Endodermal cell (in vitro differentiated cells): ENCODE measurements at regions not wholly inside any gene's neighbourhood (a gene's known extent, or its start where the extent isn't known, plus 50 kb on each side); places are given as distances from the start of the nearest gene placed in this dataset.

ENCODE experiments used
- DNase-seq: peaks from one replicate; pipeline ENCODE4 v3.0.0-alpha.2; 2017
- H3K27ac ChIP-seq: 2 replicates; pipeline ENCODE4 v1.5.1; 2013; ENCODE audit warnings: mild to moderate bottlenecking, low read depth, low read length, moderate library complexity
- H3K27me3 ChIP-seq: 2 replicates; pipeline ENCODE4 v1.6.1; 2013; ENCODE audit warnings: mild to moderate bottlenecking, low read length, moderate library complexity; ENCODE audit not compliant: insufficient read depth, control insufficient read depth, poor library complexity, severe bottlenecking
- H3K36me3 ChIP-seq: 2 replicates; pipeline ENCODE4 v1.7.0; 2013; ENCODE audit warnings: mild to moderate bottlenecking, low read length, moderate library complexity; ENCODE audit not compliant: control insufficient read depth, insufficient read depth
- H3K4me1 ChIP-seq: one replicate; pipeline ENCODE4 v1.7.0; 2013; ENCODE audit warnings: low read length; ENCODE audit not compliant: control insufficient read depth, insufficient read depth
- H3K4me3 ChIP-seq: 2 replicates; pipeline ENCODE4 v1.5.1; 2013; ENCODE audit warnings: mild to moderate bottlenecking, low read length, moderate library complexity
- H3K9ac ChIP-seq: 2 replicates; pipeline ENCODE4 v1.6.1; 2013; ENCODE audit warnings: mild to moderate bottlenecking, low read length, moderate library complexity; ENCODE audit not compliant: poor library complexity, severe bottlenecking; ENCODE audit errors: extremely low read depth
- H3K9me3 ChIP-seq: 2 replicates; pipeline ENCODE4 v1.6.1; 2013; ENCODE audit warnings: mild to moderate bottlenecking, low read length, moderate library complexity; ENCODE audit not compliant: control insufficient read depth
- H3K27ac Mint-ChIP-seq: 2 replicates; pipeline ENCODE4 v1.8.0; 2020; ENCODE audit warnings: mixed read lengths
- H3K27me3 Mint-ChIP-seq: 2 replicates; pipeline ENCODE4 v1.8.0; 2021; ENCODE audit warnings: mild to moderate bottlenecking, mixed read lengths; ENCODE audit not compliant: insufficient read depth
- H3K36me3 Mint-ChIP-seq: 2 replicates; pipeline ENCODE4 v1.8.0; 2020; ENCODE audit warnings: low read depth, mixed read lengths
- H3K4me1 Mint-ChIP-seq: 2 replicates; pipeline ENCODE4 v1.8.0; 2020; ENCODE audit warnings: mixed read lengths
- H3K4me3 Mint-ChIP-seq: 2 replicates; pipeline ENCODE4 v1.8.0; 2020; ENCODE audit warnings: mild to moderate bottlenecking, moderate library complexity, mixed read lengths
- H3K9me3 Mint-ChIP-seq: 2 replicates; pipeline ENCODE4 v1.8.0; 2020; ENCODE audit warnings: mild to moderate bottlenecking, mixed read lengths
- CTCF ChIP-seq: fragments of 200-600 bp; sonication (generic); conservative IDR thresholded peaks from 2 replicates; pipeline ENCODE4 v1.5.0; 2021; ENCODE audit warnings: antibody characterized with exemption, mild to moderate bottlenecking
- WGBS, 2 experiments: methylation state at CpG; one replicate each; pipeline versions ENCODE4 v1.1.5 to v1.1.7; 2013; ENCODE audit warnings: missing lambda C conversion rate in 2 of 2, mixed read lengths in 1 of 2; ENCODE audit not compliant: insufficient coverage in 1 of 2, insufficient read length in 1 of 2; 5-methylcytosine and 5-hydroxymethylcytosine counted together

GRCh38 chr12:71270057-71270456 is 112.3 kb upstream of the TSPAN8 start:
- H3K4me3 Mint-ChIP-seq: no peak overlapping the region
- no peaks in the 10 kb centered on the region for H3K4me1 ChIP-seq
- H3K9me3 ChIP-seq: no peaks in the 10 kb centered on the region
- no peak overlapping the region for H3K9ac ChIP-seq
- H3K36me3 ChIP-seq: no peaks in the 10 kb centered on the region
- H3K9me3 Mint-ChIP-seq: peaks cover 2% of the 10 kb centered on the region
- H3K27ac ChIP-seq: no peak overlapping the region
- H3K36me3 Mint-ChIP-seq: no peaks in the 10 kb centered on the region
- H3K27me3 ChIP-seq: no peaks in the 10 kb centered on the region
- no peak for TF ChIP-seq CTCF
- H3K4me1 Mint-ChIP-seq: peaks cover 6% of the 10 kb centered on the region
- no peak for DNase-seq
- H3K27me3 Mint-ChIP-seq: no peaks in the 10 kb centered on the region
- WGBS, 2 experiments: 87 to 90% methylated on average over 2 to 4 of the region's 5 CpGs
- no peak overlapping the region for H3K4me3 ChIP-seq
- no peak overlapping the region for H3K27ac Mint-ChIP-seq

GRCh38 chr12:71269281-71269598 is 111.4 kb upstream of the TSPAN8 start:
- Histone ChIP-seq H3K4me3 (no peak overlapping the region), H3K36me3 (no peaks in the 10 kb centered on the region), H3K9me3 (no peaks in the 10 kb centered on the region), H3K27me3 (no peaks in the 10 kb centered on the region), H3K4me1 (no peaks in the 10 kb centered on the region), H3K9ac (no peak overlapping the region), H3K27ac (no peak overlapping the region)
- H3K4me1 Mint-ChIP-seq: peaks cover 6% of the 10 kb centered on the region
- DNase-seq: no peak
- WGBS, 2 experiments: 45 to 100% methylated on average over 1 to 2 of the region's 2 CpGs
- no peaks in the 10 kb centered on the region for H3K27me3 Mint-ChIP-seq
- H3K9me3 Mint-ChIP-seq: peaks cover 3% of the 10 kb centered on the region
- no peak for TF ChIP-seq CTCF
- no peak overlapping the region for H3K4me3 Mint-ChIP-seq
- H3K36me3 Mint-ChIP-seq: no peaks in the 10 kb centered on the region
- no peak overlapping the region for H3K27ac Mint-ChIP-seq

- Mint-ChIP-seq H3K4me3 (no peak overlapping the region), H3K4me1 (peaks cover 6% of the 10 kb centered on the region), H3K27me3 (no peaks in the 10 kb centered on the region), H3K27ac (no peak overlapping the region), H3K36me3 (no peaks in the 10 kb centered on the region), H3K9me3 (peaks cover 4% of the 10 kb centered on the region)
- Histone ChIP-seq H3K9me3 (no peaks in the 10 kb centered on the region), H3K27ac (no peak overlapping the region), H3K36me3 (no peaks in the 10 kb centered on the region), H3K27me3 (no peaks in the 10 kb centered on the region), H3K4me1 (no peaks in the 10 kb centered on the region), H3K9ac (no peak overlapping the region), H3K4me3 (no peak overlapping the region)
- TF ChIP-seq CTCF: no peak
- 90% methylated on average over 1 of the region's 1 CpG; no CpG with 5 or more reads in 1 of the 2 experiments for WGBS, 2 experiments
- DNase-seq: no peak
These were observed 110.9 kb upstream of the TSPAN8 start for GRCh38 chr12:71268598-71269280.
